ENCODE measurements at regions not wholly inside any gene's neighbourhood (a gene's known extent, or its start where the extent isn't known, plus 50 kb on each side); places are given as distances from the start of the nearest gene placed in this dataset.

DNA sequence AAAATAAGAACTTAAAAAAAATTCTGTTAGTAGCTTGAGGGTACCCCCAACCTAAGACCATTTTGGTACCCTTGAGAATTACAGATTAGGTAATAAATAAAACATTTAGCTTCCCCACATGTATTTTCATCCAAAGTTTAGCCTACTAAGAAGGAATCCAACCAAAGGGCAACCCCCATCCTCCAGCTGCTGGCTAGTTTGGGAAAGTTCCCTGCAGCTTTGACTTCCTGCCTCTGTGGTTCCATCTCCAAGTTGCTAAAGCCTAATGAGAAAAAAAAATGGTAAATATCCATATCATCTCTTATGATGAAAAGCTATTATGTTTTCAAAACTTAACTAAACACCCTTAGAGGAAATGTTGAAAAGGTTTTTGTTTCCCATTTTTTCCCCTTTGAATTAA lies 547.2 kb downstream of the ANKRD7 start:
- no peak overlapping the region for H3K27ac ChIP-seq
- ChIA-PET CTCF (no interaction called here), POLR2A (ENCODE audit: low non-redundant PET) (no interaction called here)
- DNase-seq (ENCODE audit: low spot score), result no peak
- TF ChIP-seq CTCF (conservative IDR thresholded peaks at IDR 0.05; ENCODE audit: low read depth), result no peak

DNA sequence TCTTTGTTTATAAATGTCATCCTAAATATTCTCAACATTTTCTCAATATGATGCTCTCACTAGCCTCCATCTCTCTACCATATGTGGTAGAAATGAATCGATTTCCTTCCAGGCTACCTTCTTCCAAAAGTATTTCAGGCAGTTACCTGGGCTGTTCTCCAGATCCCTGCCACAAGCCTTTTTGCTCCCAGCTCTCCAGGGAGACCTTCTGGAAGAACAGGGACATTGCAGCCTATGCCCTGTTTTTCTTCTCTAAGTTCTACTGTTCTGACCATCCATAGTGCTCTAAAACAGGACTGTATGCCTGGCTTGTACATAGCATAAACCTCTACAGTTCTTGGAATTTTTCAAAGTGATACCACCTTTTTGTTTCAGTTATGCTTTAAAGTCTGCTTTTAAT lies 552.8 kb downstream of the ANKRD7 start:
- no peak for TF ChIP-seq CTCF (conservative IDR thresholded peaks at IDR 0.05; ENCODE audit: low read depth)
- POLR2A ChIA-PET (ENCODE audit: low non-redundant PET), result no interaction called here
- CTCF ChIA-PET, result no interaction called here
- no peak overlapping the region for H3K27ac ChIP-seq
- DNase-seq (ENCODE audit: low spot score), result no peak

GRCh38 chr7:118792682-118793081 lies 568.2 kb downstream of the ANKRD7 start:
- ChIA-PET CTCF (no interaction called here), POLR2A (ENCODE audit: low non-redundant PET) (no interaction called here)
- TF ChIP-seq CTCF (conservative IDR thresholded peaks at IDR 0.05; ENCODE audit: low read depth), result no peak
- no peak for DNase-seq (ENCODE audit: low spot score)
- H3K27ac ChIP-seq, result no peak overlapping the region

DNA sequence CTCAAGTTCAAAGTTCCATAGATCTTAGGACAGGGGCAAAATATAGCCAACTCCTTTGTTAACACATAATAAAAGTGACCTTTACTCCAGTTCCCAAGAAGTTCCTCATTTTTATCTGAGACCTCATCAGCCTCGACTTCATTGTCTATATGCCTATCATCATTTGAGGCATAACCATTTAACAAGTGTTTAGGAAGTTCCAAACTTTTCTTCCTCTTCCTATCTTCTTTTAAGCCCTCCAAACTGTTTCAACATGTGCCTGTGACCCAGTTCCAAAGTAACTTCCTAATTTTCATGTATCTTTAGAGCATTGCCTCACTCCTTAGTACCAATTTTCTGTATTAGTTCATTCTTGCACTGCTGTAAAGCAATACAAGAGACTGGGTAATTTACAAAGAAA lies 569.1 kb downstream of the ANKRD7 start:
- ChIA-PET CTCF (no interaction called here), POLR2A (ENCODE audit: low non-redundant PET) (no interaction called here)
- no peak for DNase-seq (ENCODE audit: low spot score)
- no peak overlapping the region for H3K27ac ChIP-seq
- no peak for TF ChIP-seq CTCF (conservative IDR thresholded peaks at IDR 0.05; ENCODE audit: low read depth)

DNA sequence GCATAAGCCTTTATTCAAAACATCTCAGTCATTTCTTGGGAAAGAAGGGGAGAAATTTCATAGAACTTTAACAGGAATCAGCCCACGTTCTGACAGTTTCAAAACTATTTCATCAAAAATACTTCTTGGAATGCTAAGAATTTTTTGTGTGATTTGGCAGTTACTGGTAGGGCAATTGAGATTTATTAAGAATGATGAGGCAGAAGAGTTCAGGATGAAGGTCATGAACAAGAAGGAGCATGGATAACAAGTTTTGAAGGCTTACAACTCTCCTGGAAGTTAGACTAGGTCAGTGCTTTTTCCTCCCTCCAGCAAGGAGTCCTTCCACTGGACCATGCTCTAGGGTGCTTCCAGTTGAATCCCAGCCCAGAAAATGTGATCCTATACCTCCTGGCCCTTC lies 569.9 kb downstream of the ANKRD7 start:
- CTCF ChIA-PET, result no interaction called here
- POLR2A ChIA-PET (ENCODE audit: low non-redundant PET), result no interaction called here
- no peak for TF ChIP-seq CTCF (conservative IDR thresholded peaks at IDR 0.05; ENCODE audit: low read depth)
- H3K27ac ChIP-seq, result no peak overlapping the region
- DNase-seq (ENCODE audit: low spot score), result no peak

DNA sequence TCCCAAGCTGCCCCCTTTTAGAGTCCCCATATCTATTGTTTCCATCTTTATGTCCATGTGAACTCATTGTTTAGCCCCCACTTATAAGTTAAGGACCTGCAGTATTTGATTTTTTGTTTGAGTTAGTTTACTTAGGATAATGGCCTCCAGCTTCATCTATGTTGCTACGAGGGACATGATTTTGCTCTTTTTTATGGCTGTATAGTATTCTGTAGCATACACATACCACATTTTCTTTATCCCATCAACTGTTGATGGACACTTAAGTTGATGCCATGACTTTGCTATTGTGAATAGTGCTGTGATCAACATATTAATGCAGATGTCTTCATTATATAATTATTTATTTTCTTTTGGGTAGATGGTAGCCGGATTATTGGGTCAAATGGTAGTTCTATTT lies 576.9 kb downstream of the ANKRD7 start:
- ChIA-PET POLR2A (ENCODE audit: low non-redundant PET) (no interaction called here), CTCF (no interaction called here)
- no peak for TF ChIP-seq CTCF (conservative IDR thresholded peaks at IDR 0.05; ENCODE audit: low read depth)
- DNase-seq (ENCODE audit: low spot score), result no peak
- no peak overlapping the region for H3K27ac ChIP-seq

DNA sequence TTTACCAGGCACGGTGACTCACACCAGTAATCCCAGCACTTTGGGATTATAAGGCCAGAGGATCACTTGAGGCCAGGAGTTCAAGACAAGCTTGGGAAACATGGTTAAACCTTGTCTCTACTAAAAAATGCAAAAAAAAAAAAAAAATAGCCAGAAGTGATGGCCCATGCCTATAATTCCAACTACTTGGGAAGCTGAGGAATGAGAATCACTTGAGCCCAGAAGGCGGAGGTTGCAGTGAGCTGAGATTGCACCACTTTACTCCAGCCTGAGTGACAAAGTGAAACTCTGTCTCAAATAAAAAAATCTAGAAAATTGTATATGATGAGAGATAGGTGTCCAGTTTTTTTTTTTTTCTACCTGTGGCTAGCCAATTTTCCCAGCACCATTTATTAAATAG lies 578.2 kb downstream of the ANKRD7 start:
- no peak overlapping the region for H3K27ac ChIP-seq
- CTCF ChIA-PET, result no interaction called here
- no peak for DNase-seq (ENCODE audit: low spot score)
- POLR2A ChIA-PET (ENCODE audit: low non-redundant PET), result no interaction called here
- no peak for TF ChIP-seq CTCF (conservative IDR thresholded peaks at IDR 0.05; ENCODE audit: low read depth)

All from RWPE1 (cell line).